Tibial nerve (tissue), 4 donors: ENCODE measurements at regions not wholly inside any gene's neighbourhood (a gene's known extent, or its start where the extent isn't known, plus 50 kb on each side); places are given as distances from the start of the nearest gene placed in this dataset.

Experiments used
- DNase-seq, 2 donors: peaks; one replicate each; pipeline ENCODE4 v3.0.0-alpha.2; 2019; ENCODE audit warnings: low spot score in 2 of 2
- H3K27ac ChIP-seq, 4 donors: fragments of 200-600 bp; sonication (generic) in 3 of 4; one replicate each; pipeline ENCODE4 v1.5.1; 2017 to 2019; ENCODE audit warnings: mild to moderate bottlenecking in 1 of 4
- H3K27me3 ChIP-seq, 2 donors: fragments of 200-600 bp; sonication (generic) in 1 of 2; one replicate each; pipeline versions ENCODE4 v1.5.1 to v1.6.0; 2017 to 2019
- H3K36me3 ChIP-seq, 3 donors: fragments of 200-600 bp; sonication (generic); one replicate each; pipeline ENCODE4 v1.5.1; 2018 to 2019
- H3K4me1 ChIP-seq, 4 donors: fragments of 200-600 bp; sonication (generic) in 3 of 4; one replicate each; pipeline ENCODE4 v1.5.1; 2017 to 2019
- H3K4me3 ChIP-seq, 4 donors: fragments of 200-600 bp; sonication (generic) in 3 of 4; one replicate each; pipeline ENCODE4 v1.5.1; 2017 to 2019; ENCODE audit warnings: mild to moderate bottlenecking in 1 of 4, moderate library complexity in 1 of 4
- H3K9me3 ChIP-seq, 4 donors: fragments of 200-600 bp; sonication (generic) in 3 of 4; one replicate each; pipeline ENCODE4 v1.5.1; 2017 to 2019
- EP300 ChIP-seq, 2 donors: sonication (generic); formaldehyde crosslinking; IDR thresholded peaks; one replicate each; pipeline ENCODE4 v1.6.1; 2017; ENCODE audit warnings: antibody characterized with exemption in 2 of 2, mild to moderate bottlenecking in 1 of 2
- POLR2A ChIP-seq, 2 donors: fragments of 450-650 bp; IDR thresholded peaks; one replicate each; pipeline ENCODE4 v1.6.1; 2017; ENCODE audit warnings: antibody characterized with exemption in 2 of 2, mild to moderate bottlenecking in 2 of 2, moderate library complexity in 2 of 2
- WGBS, 2 donors: methylation state at CpG; one replicate each; pipeline ENCODE4 v1.1.5; 2018; 5-methylcytosine and 5-hydroxymethylcytosine counted together
- TF ChIP-seq, protein P1 (sequence below), 5 experiments: fragments of 200-600 bp in 3 of 5; fragments of 450-650 bp in 2 of 5; sonication (generic) in 3 of 5; IDR thresholded peaks; one replicate each; pipeline ENCODE4 v1.5.1; 2016 to 2019; ENCODE audit warnings: antibody characterized with exemption in 5 of 5, mild to moderate bottlenecking in 3 of 5, moderate library complexity in 2 of 5

DNA sequence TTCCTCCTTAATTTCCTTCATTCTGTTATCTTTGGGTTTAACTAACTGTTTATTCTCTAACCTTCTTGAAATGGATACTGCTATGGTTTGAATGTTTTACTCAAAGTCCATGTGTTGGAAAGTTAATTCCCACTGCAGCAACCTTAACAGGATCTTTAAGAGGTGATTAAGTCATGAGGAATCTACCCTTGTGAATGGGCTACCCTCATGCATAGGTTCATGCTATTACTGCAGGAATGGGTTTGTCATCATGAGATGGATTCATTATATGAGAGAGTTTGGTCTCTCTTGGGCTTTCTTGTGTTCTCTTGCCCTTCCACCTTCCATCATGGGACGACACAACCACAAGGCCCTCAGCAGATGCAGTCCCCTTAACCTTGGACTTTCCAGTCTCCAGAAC is 516.9 kb downstream of the ADGRL2 start:
- no peak for DNase-seq
- 86 to 96% methylated on average over 1 of the region's 1 CpG for WGBS, 2 donors
- Histone ChIP-seq H3K4me1 (no peaks in the 10 kb centered on the region), H3K4me3 (no peak overlapping the region), H3K27ac (no peak overlapping the region), H3K27me3 (no peaks in the 10 kb centered on the region), H3K36me3 (no peaks in the 10 kb centered on the region), H3K9me3 (no peaks in the 10 kb centered on the region)
- TF ChIP-seq, protein P1, sequence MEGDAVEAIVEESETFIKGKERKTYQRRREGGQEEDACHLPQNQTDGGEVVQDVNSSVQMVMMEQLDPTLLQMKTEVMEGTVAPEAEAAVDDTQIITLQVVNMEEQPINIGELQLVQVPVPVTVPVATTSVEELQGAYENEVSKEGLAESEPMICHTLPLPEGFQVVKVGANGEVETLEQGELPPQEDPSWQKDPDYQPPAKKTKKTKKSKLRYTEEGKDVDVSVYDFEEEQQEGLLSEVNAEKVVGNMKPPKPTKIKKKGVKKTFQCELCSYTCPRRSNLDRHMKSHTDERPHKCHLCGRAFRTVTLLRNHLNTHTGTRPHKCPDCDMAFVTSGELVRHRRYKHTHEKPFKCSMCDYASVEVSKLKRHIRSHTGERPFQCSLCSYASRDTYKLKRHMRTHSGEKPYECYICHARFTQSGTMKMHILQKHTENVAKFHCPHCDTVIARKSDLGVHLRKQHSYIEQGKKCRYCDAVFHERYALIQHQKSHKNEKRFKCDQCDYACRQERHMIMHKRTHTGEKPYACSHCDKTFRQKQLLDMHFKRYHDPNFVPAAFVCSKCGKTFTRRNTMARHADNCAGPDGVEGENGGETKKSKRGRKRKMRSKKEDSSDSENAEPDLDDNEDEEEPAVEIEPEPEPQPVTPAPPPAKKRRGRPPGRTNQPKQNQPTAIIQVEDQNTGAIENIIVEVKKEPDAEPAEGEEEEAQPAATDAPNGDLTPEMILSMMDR (IDR thresholded peaks at IDR 0.05): no peak
- TF ChIP-seq POLR2A (IDR thresholded peaks at IDR 0.05) (no peak), EP300 (IDR thresholded peaks at IDR 0.05) (no peak)

DNA sequence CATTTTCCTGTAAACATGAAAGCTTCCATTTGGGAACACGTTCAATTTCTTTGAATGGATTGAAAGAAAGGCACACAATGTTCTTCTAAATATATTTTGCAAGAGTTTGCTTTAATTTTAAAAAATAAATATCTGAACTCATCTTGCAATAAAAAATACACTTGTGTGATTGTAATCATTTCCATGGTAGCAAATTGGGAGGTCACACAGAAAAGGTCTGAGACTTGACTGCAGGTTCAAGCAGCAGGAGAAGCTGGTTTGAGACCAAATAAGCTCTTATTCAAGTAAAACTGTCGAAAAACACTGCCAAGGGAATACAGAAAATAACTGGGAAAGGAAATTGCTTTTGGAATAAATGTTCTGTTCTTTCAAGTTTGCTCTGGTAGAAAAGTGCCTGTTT is 498.9 kb downstream of the ADGRL2 start:
- Histone ChIP-seq H3K4me3 (no peak overlapping the region), H3K27ac (peak overlapping the region in 2 of 4 donors; percentile 59 to 62), H3K9me3 (peaks cover 0 to 3% (median 0%) of the 10 kb centered on the region in 4 donors), H3K27me3 (no peaks in the 10 kb centered on the region), H3K4me1 (peaks cover 0 to 18% (median 4%) of the 10 kb centered on the region in 4 donors), H3K36me3 (no peaks in the 10 kb centered on the region)
- WGBS, 2 donors: 31 to 42% methylated on average over 2 of the region's 2 CpGs
- TF ChIP-seq EP300 (IDR thresholded peaks at IDR 0.05) (peak in 1 of 2 donors; percentile 15), POLR2A (IDR thresholded peaks at IDR 0.05) (no peak)
- TF ChIP-seq, protein P1 (IDR thresholded peaks at IDR 0.05): no peak
- DNase-seq: peak in 1 of 2 donors; percentile 23

DNA sequence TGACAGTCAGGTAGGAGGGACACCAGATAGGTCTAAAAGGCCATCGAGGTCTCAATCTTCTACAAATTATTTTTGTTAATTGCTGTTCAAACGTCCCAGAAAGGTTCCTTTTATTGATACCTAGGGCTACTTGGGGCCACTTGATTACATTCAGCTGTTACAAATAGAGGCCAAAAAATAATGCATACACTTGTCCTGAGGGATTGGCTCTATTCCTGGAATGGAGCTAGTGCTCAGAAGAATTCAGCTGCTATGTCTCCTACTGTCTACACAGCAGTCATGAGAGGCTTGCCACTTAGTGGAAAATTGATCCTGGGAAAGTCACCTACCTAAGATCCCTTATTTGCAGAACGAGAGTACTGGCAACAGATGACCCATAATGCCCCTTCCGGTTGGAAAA is 498.3 kb downstream of the ADGRL2 start:
- H3K4me3 ChIP-seq: no peak overlapping the region
- no peak for DNase-seq
- 56 to 62% methylated on average over 4 of the region's 4 CpGs for WGBS, 2 donors

DNA sequence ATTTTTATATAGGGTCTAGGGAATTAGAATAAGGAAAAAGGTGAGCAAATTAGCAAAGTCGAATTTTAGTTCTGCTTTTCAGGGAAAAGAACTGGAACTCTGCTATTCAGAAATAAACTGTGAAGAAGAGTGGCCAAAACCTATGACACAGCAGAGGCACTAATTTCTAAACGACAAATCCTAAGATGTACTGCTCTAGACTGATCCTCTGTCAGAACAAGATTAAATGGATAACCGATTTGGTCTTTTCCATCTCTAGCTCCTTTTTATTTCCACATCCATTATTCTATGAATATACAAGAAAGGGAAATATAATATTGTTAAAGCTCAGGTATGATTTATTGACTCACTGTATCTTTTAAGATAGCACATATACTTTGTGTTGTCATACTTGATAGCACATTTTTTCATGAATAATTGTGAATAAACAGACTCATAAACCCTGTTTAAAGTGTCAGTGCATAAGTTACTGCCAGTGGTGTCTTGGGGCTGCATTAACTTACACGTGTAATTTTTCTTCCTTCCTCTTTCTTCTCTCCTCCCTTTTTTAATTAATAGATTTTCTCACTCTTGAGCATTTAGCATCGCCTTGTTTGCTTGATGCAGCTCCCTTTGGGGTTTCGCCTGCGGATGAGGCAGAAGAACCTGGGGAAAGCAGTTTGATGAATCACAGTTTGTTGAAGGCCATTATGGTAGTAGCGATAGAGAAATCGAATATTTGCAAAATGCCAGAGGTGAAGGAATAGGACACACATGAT is 496.6 kb downstream of the ADGRL2 start:
- Histone ChIP-seq H3K9me3 (peaks cover 0 to 3% (median 0%) of the 10 kb centered on the region in 4 donors), H3K27ac (no peak overlapping the region), H3K27me3 (no peaks in the 10 kb centered on the region), H3K4me3 (no peak overlapping the region), H3K4me1 (peaks cover 0 to 18% (median 4%) of the 10 kb centered on the region in 4 donors), H3K36me3 (no peaks in the 10 kb centered on the region)
- no peak for DNase-seq
- WGBS, 2 donors: 82 to 86% methylated on average over 9 of the region's 9 CpGs
- no peak for TF ChIP-seq POLR2A (IDR thresholded peaks at IDR 0.05)
- TF ChIP-seq, protein P1 (IDR thresholded peaks at IDR 0.05): no peak
- TF ChIP-seq EP300 (IDR thresholded peaks at IDR 0.05): no peak

More for the DNA sequence above, 498.3 kb downstream of the ADGRL2 start:
- H3K27me3 ChIP-seq: no peaks in the 10 kb centered on the region
- peaks cover 0 to 3% (median 0%) of the 10 kb centered on the region in 4 donors for H3K9me3 ChIP-seq
- peaks cover 0 to 18% (median 4%) of the 10 kb centered on the region in 4 donors for H3K4me1 ChIP-seq
- H3K27ac ChIP-seq: peak overlapping the region in 2 of 4 donors; percentile 3 to 54
- no peaks in the 10 kb centered on the region for H3K36me3 ChIP-seq
- TF ChIP-seq POLR2A (IDR thresholded peaks at IDR 0.05): no peak
- no peak for TF ChIP-seq EP300 (IDR thresholded peaks at IDR 0.05)
- TF ChIP-seq, protein P1 (IDR thresholded peaks at IDR 0.05): no peak

DNA sequence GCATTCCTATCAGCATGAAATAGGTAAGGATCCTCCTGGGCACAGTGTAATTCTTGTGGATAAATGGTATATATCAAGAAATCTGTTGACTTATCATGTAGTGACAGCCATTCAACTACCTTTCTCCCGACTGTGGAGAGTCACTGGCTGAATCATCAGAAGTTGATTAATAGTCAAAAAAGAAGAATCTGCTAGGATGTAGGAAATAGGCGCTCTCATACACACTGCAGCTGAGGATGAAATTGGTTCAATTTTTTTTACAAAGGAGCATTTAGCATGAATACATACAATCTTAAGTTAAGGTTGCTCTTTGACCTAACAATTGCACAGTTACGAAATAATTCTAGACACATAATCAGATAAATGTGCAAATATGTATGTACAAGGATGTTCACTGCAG is 486.8 kb downstream of the ADGRL2 start:
- TF ChIP-seq EP300 (IDR thresholded peaks at IDR 0.05) (no peak), POLR2A (IDR thresholded peaks at IDR 0.05) (no peak)
- TF ChIP-seq, protein P1 (IDR thresholded peaks at IDR 0.05): no peak
- H3K36me3 ChIP-seq: no peaks in the 10 kb centered on the region

More for the DNA sequence above, 486.8 kb downstream of the ADGRL2 start:
- 90% methylated on average over 3 of the region's 3 CpGs for WGBS, 2 donors
- H3K9me3 ChIP-seq: peaks cover 0 to 5% (median 0%) of the 10 kb centered on the region in 4 donors
- DNase-seq: no peak
- H3K27me3 ChIP-seq: no peaks in the 10 kb centered on the region
- no peak overlapping the region for H3K4me3 ChIP-seq
- H3K27ac ChIP-seq: no peak overlapping the region
- H3K4me1 ChIP-seq: no peaks in the 10 kb centered on the region
